Panc1 (cell line): ENCODE measurements at regions not wholly inside any gene's neighbourhood (a gene's known extent, or its start where the extent isn't known, plus 50 kb on each side); places are given as distances from the start of the nearest gene placed in this dataset.

Experiments
- CTCF ChIP-seq: fragments of 450-650 bp; IDR thresholded peaks from 2 replicates; pipeline ENCODE4 v1.5.1; 2017; ENCODE audit warnings: mild to moderate bottlenecking
- POLR2AphosphoS5 ChIP-seq: IDR thresholded peaks from 2 replicates; pipeline ENCODE4 v1.6.1; 2012; ENCODE audit warnings: mild to moderate bottlenecking, low read depth, low read length, moderate library complexity
- SIN3A ChIP-seq: IDR thresholded peaks from 2 replicates; pipeline ENCODE4 v1.6.1; 2012; ENCODE audit warnings: low read depth, mild to moderate bottlenecking, low read length, moderate library complexity, borderline replicate concordance; ENCODE audit not compliant: insufficient read depth

GRCh38 chr9:129551393-129551973 lies 69.4 kb downstream of the C9orf50 start:
- TF ChIP-seq CTCF (no peak), POLR2AphosphoS5 (no peak), SIN3A (no peak)
